OCI-LY7 (cell line): ENCODE measurements at regions not wholly inside any gene's neighbourhood (a gene's known extent, or its start where the extent isn't known, plus 50 kb on each side); places are given as distances from the start of the nearest gene placed in this dataset.

Experiments used
- BruUV-seq: library from RNA; stranded (reverse); fragments of 400-500 nt; replicated peaks from 2 replicates; lab custom pipeline; 2021; lab: Mats Ljungman, UMichigan
- CTCF ChIA-PET: fragments of 300-600 bp; sonication (Branson Sonifier 250); formaldehyde crosslinking; loops from one replicate; lab custom pipeline; 2022; ENCODE audit warnings: antibody characterized with exemption; ENCODE audit not compliant: unreplicated experiment; lab: Charles Lee
- POLR2A ChIA-PET: fragments of 300-600 bp; sonication (Branson Sonifier 250); formaldehyde crosslinking; loops from one replicate; lab custom pipeline; 2022; ENCODE audit warnings: antibody characterized with exemption; lab: Charles Lee
- DNase-seq: peaks from one replicate; pipeline ENCODE4 v3.0.0-alpha.2; 2015; ENCODE audit warnings: low spot score
- H2AFZ ChIP-seq: fragments of 200-600 bp; sonication (generic), shearing (Covaris generic); 2 replicates; pipeline ENCODE4 v1.6.1; 2014; ENCODE audit warnings: mild to moderate bottlenecking, antibody characterized with exemption, low read length, moderate library complexity
- H3K27ac ChIP-seq: fragments of 200-600 bp; sonication (generic); 2 replicates; pipeline ENCODE4 v1.5.1; 2014; ENCODE audit warnings: mixed run types, low read depth, mild to moderate bottlenecking, moderate library complexity, low read length, inconsistent platforms; ENCODE audit not compliant: poor library complexity, severe bottlenecking
- H3K36me3 ChIP-seq: fragments of 200-600 bp; sonication (generic); 2 replicates; pipeline ENCODE4 v1.6.1; 2014; ENCODE audit warnings: mild to moderate bottlenecking, antibody characterized with exemption, low read length, moderate library complexity, mixed read lengths; ENCODE audit not compliant: insufficient read depth
- H3K4me1 ChIP-seq: fragments of 200-600 bp; sonication (generic); 2 replicates; pipeline ENCODE4 v1.5.1; 2014; ENCODE audit warnings: mild to moderate bottlenecking, low read length; ENCODE audit not compliant: insufficient read depth, poor library complexity, severe bottlenecking
- H3K4me2 ChIP-seq: fragments of 200-600 bp; sonication (generic); 2 replicates; pipeline ENCODE4 v1.6.1; 2014; ENCODE audit warnings: mild to moderate bottlenecking, low read length
- H3K4me3 ChIP-seq: fragments of 200-600 bp; sonication (generic); 2 replicates; pipeline ENCODE4 v1.5.1; 2014; ENCODE audit warnings: mild to moderate bottlenecking, low read depth, low read length; ENCODE audit not compliant: poor library complexity, severe bottlenecking
- H3K79me2 ChIP-seq: fragments of 200-600 bp; sonication (generic); 2 replicates; pipeline ENCODE4 v1.6.1; 2016; ENCODE audit warnings: low read depth, mild to moderate bottlenecking, low read length, moderate library complexity, mixed read lengths; ENCODE audit not compliant: insufficient read depth
- H3K9me2 ChIP-seq: fragments of 200-600 bp; sonication (generic); 2 replicates; pipeline ENCODE4 v1.6.1; 2016; ENCODE audit warnings: mild to moderate bottlenecking, low read length, mixed read lengths; ENCODE audit not compliant: insufficient read depth
- H3K9me3 ChIP-seq: fragments of 200-600 bp; sonication (generic); 2 replicates; pipeline ENCODE4 v1.6.1; 2014; ENCODE audit warnings: mild to moderate bottlenecking, mixed run types, low read length, mixed read lengths
- H4K20me1 ChIP-seq: fragments of 200-600 bp; sonication (generic); 2 replicates; pipeline ENCODE4 v1.6.1; 2014; ENCODE audit warnings: mild to moderate bottlenecking, antibody characterized with exemption, low read length, moderate library complexity, mixed read lengths; ENCODE audit not compliant: insufficient read depth
- CTCF ChIP-seq: fragments of 200-600 bp; sonication (generic); conservative IDR thresholded peaks from 2 replicates; pipeline ENCODE4 v1.5.1; 2014; ENCODE audit warnings: mild to moderate bottlenecking, antibody characterized with exemption, low read length, moderate library complexity, mixed read lengths
- EZH2phosphoT487 ChIP-seq: fragments of 200-600 bp; sonication (generic); IDR thresholded peaks from 2 replicates; pipeline ENCODE4 v1.6.1; 2018; ENCODE audit warnings: low read depth, borderline replicate concordance, mild to moderate bottlenecking, mixed run types, antibody characterized with exemption, low read length, moderate library complexity, mixed read lengths
- intact Hi-C: fragments of 100-400 bp; cut with micrococcal nuclease; formaldehyde crosslinking; loops from one replicate; pipeline ENCODE4 v1.10.0; 2022; ENCODE audit not compliant: unreplicated experiment

GRCh38 chr10:53075469-53075868, 302.9 kb upstream of the MBL2 start:
- H3K4me3 ChIP-seq: no peak overlapping the region
- ChIA-PET POLR2A (interaction anchor here (1.2 kb wide), 1 partner anchor 16 kb away, joined by 3 read pairs; no protein-coding TSS in a partner anchor), CTCF (no interaction called here)
- no peaks in the 10 kb centered on the region for H3K79me2 ChIP-seq
- no peaks in the 10 kb centered on the region for H3K4me1 ChIP-seq
- no peaks in the 10 kb centered on the region for H3K9me3 ChIP-seq
- intact Hi-C loops: no loop called here
- no peaks in the 10 kb centered on the region for H3K9me2 ChIP-seq
- no peak overlapping the region for H3K4me2 ChIP-seq
- H2AFZ ChIP-seq: no peak overlapping the region
- H3K36me3 ChIP-seq: no peaks in the 10 kb centered on the region
- H3K27ac ChIP-seq: no peak overlapping the region
- DNase-seq: no peak
- no peak for TF ChIP-seq EZH2phosphoT487
- TF ChIP-seq CTCF: no peak
- no peaks in the 10 kb centered on the region for H4K20me1 ChIP-seq
- no TSS peak for BruUV-seq

- TF ChIP-seq CTCF (no peak), EZH2phosphoT487 (no peak)
- DNase-seq: no peak
- Histone ChIP-seq H3K4me2 (no peak overlapping the region), H3K4me1 (no peaks in the 10 kb centered on the region), H3K36me3 (no peaks in the 10 kb centered on the region), H3K9me3 (no peaks in the 10 kb centered on the region), H3K27ac (no peak overlapping the region), H3K9me2 (no peaks in the 10 kb centered on the region), H3K4me3 (no peak overlapping the region), H4K20me1 (no peaks in the 10 kb centered on the region), H3K79me2 (no peaks in the 10 kb centered on the region), H2AFZ (no peak overlapping the region)
- intact Hi-C loops: no loop called here
- ChIA-PET CTCF (no interaction called here), POLR2A (interaction anchor here (1.0 to 1.6 kb wide), 2 partner anchors 10 to 18 kb away, joined by 3 to 5 read pairs; no protein-coding TSS in a partner anchor)
- no TSS peak for BruUV-seq
These were observed 299.6 kb upstream of the MBL2 start for GRCh38 chr10:53072144-53072543.

- H3K36me3 ChIP-seq: no peaks in the 10 kb centered on the region
- H3K4me1 ChIP-seq: no peaks in the 10 kb centered on the region
- no peaks in the 10 kb centered on the region for H3K79me2 ChIP-seq
- ChIA-PET CTCF (no interaction called here), POLR2A (interaction anchor here (0.9 to 1.6 kb wide), 2 partner anchors 18 to 61 kb away, joined by 4 to 5 read pairs; no protein-coding TSS in a partner anchor)
- H3K9me3 ChIP-seq: no peaks in the 10 kb centered on the region
- no peak overlapping the region for H3K4me2 ChIP-seq
- BruUV-seq: no TSS peak
- H3K4me3 ChIP-seq: no peak overlapping the region
- intact Hi-C loops: no loop called here
- no peak for TF ChIP-seq EZH2phosphoT487
- no peak for TF ChIP-seq CTCF
- H4K20me1 ChIP-seq: no peaks in the 10 kb centered on the region
- no peaks in the 10 kb centered on the region for H3K9me2 ChIP-seq
- H3K27ac ChIP-seq: no peak overlapping the region
- H2AFZ ChIP-seq: no peak overlapping the region
- no peak for DNase-seq
These were observed 299.0 kb upstream of the MBL2 start for GRCh38 chr10:53071505-53072125.
